Liver (tissue), 8 donors: ENCODE measurements at regions not wholly inside any gene's neighbourhood (a gene's known extent, or its start where the extent isn't known, plus 50 kb on each side); places are given as distances from the start of the nearest gene placed in this dataset.

Experiments
- DNase-seq: peaks from one replicate; pipeline ENCODE4 v3.0.0-alpha.2; 2017; ENCODE audit warnings: low spot score
- H3K27ac ChIP-seq, 2 donors: one replicate each; pipeline ENCODE4 v1.7.0; 2013; ENCODE audit warnings: inconsistent platforms in 2 of 2, low read length in 2 of 2, control low read depth in 1 of 2, low read depth in 1 of 2, mild to moderate bottlenecking in 1 of 2
- H3K27me3 ChIP-seq, 4 donors: one replicate each; pipeline versions ENCODE4 v1.6.1 to v1.7.0; 2013; ENCODE audit warnings: low read length in 3 of 4, inconsistent platforms in 1 of 4, mild to moderate bottlenecking in 1 of 4, moderate library complexity in 1 of 4; ENCODE audit not compliant: control insufficient read depth in 4 of 4, insufficient read depth in 4 of 4
- H3K36me3 ChIP-seq, 4 donors: one replicate each; pipeline versions ENCODE4 v1.6.1 to v1.7.0; 2013; ENCODE audit warnings: low read length in 3 of 4, mild to moderate bottlenecking in 3 of 4, low read depth in 1 of 4, moderate library complexity in 1 of 4; ENCODE audit not compliant: control insufficient read depth in 4 of 4, insufficient read depth in 3 of 4
- H3K4me1 ChIP-seq, 4 donors: one replicate each; pipeline versions ENCODE4 v1.6.1 to v1.7.0; 2013; ENCODE audit warnings: low read length in 3 of 4, mild to moderate bottlenecking in 3 of 4, moderate library complexity in 1 of 4; ENCODE audit not compliant: control insufficient read depth in 4 of 4, insufficient read depth in 4 of 4
- H3K4me3 ChIP-seq, 3 donors: one replicate each; pipeline versions ENCODE4 v1.6.1 to v1.7.0; 2013; ENCODE audit warnings: low read length in 3 of 3, control low read depth in 1 of 3, low read depth in 1 of 3, mild to moderate bottlenecking in 1 of 3
- H3K9ac ChIP-seq, 2 donors: one replicate each; pipeline ENCODE4 v1.7.0; 2013; ENCODE audit warnings: low read length in 2 of 2, mild to moderate bottlenecking in 2 of 2, moderate library complexity in 2 of 2, control low read depth in 1 of 2, low read depth in 1 of 2
- H3K9me3 ChIP-seq, 4 donors: one replicate each; pipeline versions ENCODE4 v1.6.1 to v1.7.0; 2013; ENCODE audit warnings: low read length in 3 of 4; ENCODE audit not compliant: control insufficient read depth in 4 of 4
- ATF3 ChIP-seq: IDR thresholded peaks from 2 replicates; pipeline ENCODE4 v1.6.1; 2016; ENCODE audit warnings: antibody characterized with exemption
- CTCF ChIP-seq: fragments of 150-350 bp; IDR thresholded peaks from 2 replicates; pipeline ENCODE4 v1.5.1; 2017; ENCODE audit warnings: improper control_type of control experiment, low read depth, low read length; ENCODE audit not compliant: missing input control
- EGR1 ChIP-seq, 2 donors: IDR thresholded peaks; 2 replicates each; pipeline ENCODE4 v1.6.1; 2016 to 2018; ENCODE audit warnings: antibody characterized with exemption in 2 of 2, low read depth in 2 of 2
- FOXA1 ChIP-seq: IDR thresholded peaks from 2 replicates; pipeline ENCODE4 v1.6.1; 2016; ENCODE audit warnings: antibody characterized with exemption
- FOXA2 ChIP-seq: IDR thresholded peaks from 2 replicates; pipeline ENCODE4 v1.6.1; 2016; ENCODE audit warnings: antibody characterized with exemption
- HNF4A ChIP-seq, 2 donors: conservative IDR thresholded peaks; 2 replicates each; pipeline ENCODE4 v1.6.1; 2016; ENCODE audit warnings: antibody characterized with exemption in 2 of 2, mild to moderate bottlenecking in 2 of 2
- MAX ChIP-seq: IDR thresholded peaks from 2 replicates; pipeline ENCODE4 v1.6.1; 2016; ENCODE audit warnings: antibody characterized with exemption
- RAD21 ChIP-seq, 2 donors: IDR thresholded peaks; 2 replicates each; pipeline ENCODE4 v1.6.1; 2016; ENCODE audit warnings: antibody characterized with exemption in 2 of 2, mild to moderate bottlenecking in 2 of 2
- RXRA ChIP-seq, 2 donors: IDR thresholded peaks; 2 replicates each; pipeline ENCODE4 v1.6.1; 2017 to 2018; ENCODE audit warnings: antibody characterized with exemption in 2 of 2, mild to moderate bottlenecking in 1 of 2
- SP1 ChIP-seq: IDR thresholded peaks from 2 replicates; pipeline ENCODE4 v1.6.1; 2018; ENCODE audit warnings: antibody characterized with exemption, mild to moderate bottlenecking
- TAF1 ChIP-seq: conservative IDR thresholded peaks from 2 replicates; pipeline ENCODE4 v1.6.1; 2016; ENCODE audit warnings: antibody characterized with exemption, mild to moderate bottlenecking
- WGBS: extraction: QIAGEN DNeasy Blood & Tissue Kit; methylation state at CpG from one replicate; pipeline ENCODE4 v1.1.7; 2013; 5-methylcytosine and 5-hydroxymethylcytosine counted together
- TF ChIP-seq, protein P1 (sequence below): IDR thresholded peaks from 2 replicates; pipeline ENCODE4 v1.6.1; 2016; ENCODE audit warnings: antibody characterized with exemption
- donor health status: healthy.
- donor health status: healthy.
- donor health status: healthy.
- donor health status: healthy.
- donor health status: healthy.

- no peak for TF ChIP-seq ATF3
Measured at GRCh38 chr14:89654998-89655397, 238.0 kb upstream of the FOXN3 start (continued).

GRCh38 chr14:89652352-89652751 is 235.3 kb upstream of the FOXN3 start:
- Histone ChIP-seq H3K4me1 (peaks cover 3 to 15% (median 9%) of the 10 kb centered on the region in 4 donors), H3K4me3 (no peak overlapping the region), H3K27me3 (no peaks in the 10 kb centered on the region), H3K36me3 (no peaks in the 10 kb centered on the region), H3K9me3 (peaks cover 0 to 2% (median 0%) of the 10 kb centered on the region in 4 donors), H3K27ac (no peak overlapping the region), H3K9ac (no peak overlapping the region)
- TF ChIP-seq RAD21 (IDR thresholded peaks at IDR 0.05) = no peak
- TF ChIP-seq, protein P1, sequence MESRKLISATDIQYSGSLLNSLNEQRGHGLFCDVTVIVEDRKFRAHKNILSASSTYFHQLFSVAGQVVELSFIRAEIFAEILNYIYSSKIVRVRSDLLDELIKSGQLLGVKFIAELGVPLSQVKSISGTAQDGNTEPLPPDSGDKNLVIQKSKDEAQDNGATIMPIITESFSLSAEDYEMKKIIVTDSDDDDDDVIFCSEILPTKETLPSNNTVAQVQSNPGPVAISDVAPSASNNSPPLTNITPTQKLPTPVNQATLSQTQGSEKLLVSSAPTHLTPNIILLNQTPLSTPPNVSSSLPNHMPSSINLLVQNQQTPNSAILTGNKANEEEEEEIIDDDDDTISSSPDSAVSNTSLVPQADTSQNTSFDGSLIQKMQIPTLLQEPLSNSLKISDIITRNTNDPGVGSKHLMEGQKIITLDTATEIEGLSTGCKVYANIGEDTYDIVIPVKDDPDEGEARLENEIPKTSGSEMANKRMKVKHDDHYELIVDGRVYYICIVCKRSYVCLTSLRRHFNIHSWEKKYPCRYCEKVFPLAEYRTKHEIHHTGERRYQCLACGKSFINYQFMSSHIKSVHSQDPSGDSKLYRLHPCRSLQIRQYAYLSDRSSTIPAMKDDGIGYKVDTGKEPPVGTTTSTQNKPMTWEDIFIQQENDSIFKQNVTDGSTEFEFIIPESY = no peak
- no peak for TF ChIP-seq MAX
- TF ChIP-seq FOXA2 = no peak
- no peak for TF ChIP-seq EGR1 (IDR thresholded peaks at IDR 0.05; ENCODE audit: low read depth in 2 of 2)
- no peak for TF ChIP-seq HNF4A (conservative IDR thresholded peaks at IDR 0.05)
- no peak for TF ChIP-seq CTCF
- TF ChIP-seq FOXA1 = no peak
- WGBS = 93% methylated on average over 4 of the region's 4 CpGs
- DNase-seq = no peak

DNA sequence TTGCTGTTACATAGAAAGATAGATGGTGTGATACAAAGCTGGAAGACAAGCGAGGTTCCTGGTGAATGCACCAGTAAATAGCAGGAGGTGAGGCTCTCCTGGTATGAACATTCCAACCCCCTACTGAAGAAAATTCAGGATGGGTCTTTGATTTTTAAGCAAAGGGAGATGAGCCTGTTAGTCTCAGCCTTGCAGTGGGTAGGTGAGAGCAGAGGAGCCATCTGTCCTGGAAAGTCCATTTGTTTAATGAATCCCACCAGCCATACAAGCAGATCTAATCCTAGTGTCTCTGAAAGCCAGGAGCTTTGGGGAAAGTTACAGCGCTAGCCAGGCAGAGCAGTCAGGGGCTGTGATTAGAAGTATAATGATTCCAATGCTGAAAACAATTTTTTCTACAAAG is 234.8 kb upstream of the FOXN3 start:
- WGBS = 96% methylated on average over 2 of the region's 2 CpGs
- no peak for TF ChIP-seq SP1
- TF ChIP-seq, protein P1 = no peak
- TF ChIP-seq RXRA (IDR thresholded peaks at IDR 0.05) = no peak
- no peak for TF ChIP-seq RAD21 (IDR thresholded peaks at IDR 0.05)
- no peak for TF ChIP-seq TAF1
- Histone ChIP-seq H3K36me3 (no peaks in the 10 kb centered on the region), H3K4me3 (no peak overlapping the region), H3K4me1 (peaks cover 3 to 15% (median 9%) of the 10 kb centered on the region in 4 donors), H3K27me3 (no peaks in the 10 kb centered on the region), H3K27ac (no peak overlapping the region), H3K9ac (no peak overlapping the region), H3K9me3 (peaks cover 0 to under 1% (median 0%) of the 10 kb centered on the region in 4 donors)
- no peak for DNase-seq
